Transverse colon (tissue), 4 donors: ENCODE measurements at regions not wholly inside any gene's neighbourhood (a gene's known extent, or its start where the extent isn't known, plus 50 kb on each side); places are given as distances from the start of the nearest gene placed in this dataset.

ENCODE experiments used
- EP300 ChIP-seq: sonication (generic); formaldehyde crosslinking; IDR thresholded peaks from one replicate; pipeline ENCODE4 v1.6.1; 2017; ENCODE audit warnings: antibody characterized with exemption, low read depth
- POLR2A ChIP-seq: fragments of 450-650 bp; IDR thresholded peaks from one replicate; pipeline ENCODE4 v1.6.1; 2016; ENCODE audit warnings: antibody characterized with exemption, mild to moderate bottlenecking, moderate library complexity
- POLR2AphosphoS5 ChIP-seq, 3 donors: sonication (generic); formaldehyde crosslinking; IDR thresholded peaks; one replicate each; pipeline ENCODE4 v1.6.1; 2016; ENCODE audit warnings: antibody characterized with exemption in 3 of 3
- TF ChIP-seq, protein P1 (sequence below), 5 experiments: fragments of 200-600 bp in 3 of 5; fragments of 450-650 bp in 2 of 5; sonication (generic) in 3 of 5; IDR thresholded peaks; 1 replicate in 2 of 5; 2 replicates in 3 of 5; pipeline ENCODE4 v1.5.1; 2016 to 2017; ENCODE audit warnings: antibody characterized with exemption in 5 of 5, inconsistent platforms in 3 of 5, mild to moderate bottlenecking in 2 of 5, moderate library complexity in 1 of 5

DNA sequence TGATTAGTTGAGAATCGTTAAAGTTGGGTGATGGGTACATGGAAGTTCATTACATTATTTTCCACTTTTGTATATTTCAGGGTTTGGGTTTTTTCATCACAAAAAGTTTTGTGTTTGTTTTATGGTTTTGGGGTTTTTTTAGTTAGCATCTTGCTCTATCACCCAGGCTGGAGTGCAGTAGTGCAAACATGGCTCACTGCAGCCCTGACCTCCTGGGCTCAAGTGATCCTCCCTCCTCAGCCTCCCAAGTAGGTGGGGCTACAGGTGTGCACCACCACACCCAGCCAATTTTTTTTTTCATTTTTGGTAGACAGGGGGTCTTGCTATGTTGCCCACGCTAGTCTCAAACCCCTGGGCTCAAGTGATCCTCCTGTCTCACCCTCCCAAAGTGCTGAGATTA, 100.1 kb upstream of the CHD2 start:
- TF ChIP-seq, protein P1, sequence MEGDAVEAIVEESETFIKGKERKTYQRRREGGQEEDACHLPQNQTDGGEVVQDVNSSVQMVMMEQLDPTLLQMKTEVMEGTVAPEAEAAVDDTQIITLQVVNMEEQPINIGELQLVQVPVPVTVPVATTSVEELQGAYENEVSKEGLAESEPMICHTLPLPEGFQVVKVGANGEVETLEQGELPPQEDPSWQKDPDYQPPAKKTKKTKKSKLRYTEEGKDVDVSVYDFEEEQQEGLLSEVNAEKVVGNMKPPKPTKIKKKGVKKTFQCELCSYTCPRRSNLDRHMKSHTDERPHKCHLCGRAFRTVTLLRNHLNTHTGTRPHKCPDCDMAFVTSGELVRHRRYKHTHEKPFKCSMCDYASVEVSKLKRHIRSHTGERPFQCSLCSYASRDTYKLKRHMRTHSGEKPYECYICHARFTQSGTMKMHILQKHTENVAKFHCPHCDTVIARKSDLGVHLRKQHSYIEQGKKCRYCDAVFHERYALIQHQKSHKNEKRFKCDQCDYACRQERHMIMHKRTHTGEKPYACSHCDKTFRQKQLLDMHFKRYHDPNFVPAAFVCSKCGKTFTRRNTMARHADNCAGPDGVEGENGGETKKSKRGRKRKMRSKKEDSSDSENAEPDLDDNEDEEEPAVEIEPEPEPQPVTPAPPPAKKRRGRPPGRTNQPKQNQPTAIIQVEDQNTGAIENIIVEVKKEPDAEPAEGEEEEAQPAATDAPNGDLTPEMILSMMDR (IDR thresholded peaks at IDR 0.05) = no peak
- TF ChIP-seq POLR2A (no peak), EP300 (no peak), POLR2AphosphoS5 (IDR thresholded peaks at IDR 0.05) (no peak)
